Skeletal muscle tissue (tissue), 3 donors: ENCODE measurements at regions not wholly inside any gene's neighbourhood (a gene's known extent, or its start where the extent isn't known, plus 50 kb on each side); places are given as distances from the start of the nearest gene placed in this dataset.
"Not testable (repeated sequence)": the region's sequence is repeated elsewhere in the genome, so short reads cannot be mapped to it uniquely, and the experiment has no call there.

ENCODE experiments used
- H3K27ac ChIP-seq: one replicate; pipeline ENCODE4 v1.7.0; 2013; ENCODE audit warnings: mild to moderate bottlenecking, low read depth, low read length, inconsistent platforms
- H3K27me3 ChIP-seq, 3 donors: one replicate each; pipeline ENCODE4 v1.7.0; 2013; ENCODE audit warnings: low read length in 3 of 3; ENCODE audit not compliant: control insufficient read depth in 3 of 3, insufficient read depth in 3 of 3
- H3K36me3 ChIP-seq, 3 donors: one replicate each; pipeline ENCODE4 v1.7.0; 2013; ENCODE audit warnings: low read length in 3 of 3; ENCODE audit not compliant: control insufficient read depth in 3 of 3, insufficient read depth in 3 of 3
- H3K4me1 ChIP-seq, 3 donors: one replicate each; pipeline ENCODE4 v1.7.0; 2013; ENCODE audit warnings: low read length in 3 of 3, mild to moderate bottlenecking in 3 of 3; ENCODE audit not compliant: control insufficient read depth in 3 of 3, insufficient read depth in 3 of 3
- H3K4me3 ChIP-seq, 3 donors: one replicate each; pipeline ENCODE4 v1.7.0; 2013; ENCODE audit warnings: low read length in 3 of 3
- H3K9ac ChIP-seq, 3 donors: one replicate each; pipeline ENCODE4 v1.7.0; 2013; ENCODE audit warnings: low read length in 3 of 3, mild to moderate bottlenecking in 3 of 3, moderate library complexity in 2 of 3, low read depth in 1 of 3
- H3K9me3 ChIP-seq, 3 donors: one replicate each; pipeline ENCODE4 v1.7.0; 2013; ENCODE audit warnings: low read length in 3 of 3; ENCODE audit not compliant: control insufficient read depth in 3 of 3
- donor health status: Osteomylitis.

- Histone ChIP-seq H3K9me3 (no peaks in the 10 kb centered on the region), H3K36me3 (no peaks in the 10 kb centered on the region), H3K27me3 (no peaks in the 10 kb centered on the region), H3K9ac (no peak overlapping the region), H3K4me3 (no peak overlapping the region), H3K4me1 (no peaks in the 10 kb centered on the region), H3K27ac (no peak overlapping the region)
Measured at GRCh38 chr15:39255760-39256159, 325.1 kb upstream of the THBS1 start.

GRCh38 chr15:39260391-39260790 lies 320.5 kb upstream of the THBS1 start:
- H3K27me3 ChIP-seq, result no peaks in the 10 kb centered on the region
- H3K9me3 ChIP-seq, result no peaks in the 10 kb centered on the region
- H3K4me1 ChIP-seq, result no peaks in the 10 kb centered on the region
- no peak overlapping the region for H3K9ac ChIP-seq
- no peaks in the 10 kb centered on the region for H3K36me3 ChIP-seq
- H3K4me3 ChIP-seq, result no peak overlapping the region
- no peak overlapping the region for H3K27ac ChIP-seq

GRCh38 chr15:39260791-39261190 lies 320.1 kb upstream of the THBS1 start:
- no peaks in the 10 kb centered on the region for H3K9me3 ChIP-seq
- no peaks in the 10 kb centered on the region for H3K27me3 ChIP-seq
- no peaks in the 10 kb centered on the region for H3K4me1 ChIP-seq
- no peak overlapping the region for H3K4me3 ChIP-seq
- H3K36me3 ChIP-seq, result no peaks in the 10 kb centered on the region
- no peak overlapping the region for H3K27ac ChIP-seq
- H3K9ac ChIP-seq, result no peak overlapping the region

GRCh38 chr15:39261397-39262183 lies 319.3 kb upstream of the THBS1 start:
- H3K4me1 ChIP-seq, H3K9ac ChIP-seq, H3K27ac ChIP-seq, H3K36me3 ChIP-seq, H3K9me3 ChIP-seq, H3K27me3 ChIP-seq, H3K4me3 ChIP-seq: not testable (repeated sequence)

GRCh38 chr15:39262995-39263772 lies 317.7 kb upstream of the THBS1 start:
- H3K9ac ChIP-seq, H3K4me1 ChIP-seq, H3K27ac ChIP-seq, H3K27me3 ChIP-seq, H3K9me3 ChIP-seq, H3K36me3 ChIP-seq, H3K4me3 ChIP-seq: not testable (repeated sequence)

- H3K27ac ChIP-seq, result no peak overlapping the region
- no peaks in the 10 kb centered on the region for H3K36me3 ChIP-seq
- no peaks in the 10 kb centered on the region for H3K9me3 ChIP-seq
- no peak overlapping the region for H3K9ac ChIP-seq
- H3K4me1 ChIP-seq, result no peaks in the 10 kb centered on the region
- H3K27me3 ChIP-seq, result no peaks in the 10 kb centered on the region
- no peak overlapping the region for H3K4me3 ChIP-seq
Measured at GRCh38 chr15:39265261-39265660, 315.6 kb upstream of the THBS1 start.

GRCh38 chr15:39266890-39267289 lies 314.0 kb upstream of the THBS1 start:
- no peak overlapping the region for H3K27ac ChIP-seq
- H3K36me3 ChIP-seq, result no peaks in the 10 kb centered on the region
- H3K4me3 ChIP-seq, result no peak overlapping the region
- H3K9ac ChIP-seq, result no peak overlapping the region
- H3K27me3 ChIP-seq, result peaks cover 0 to 3% (median 0%) of the 10 kb centered on the region in 3 donors
- H3K4me1 ChIP-seq, result no peaks in the 10 kb centered on the region
- no peaks in the 10 kb centered on the region for H3K9me3 ChIP-seq

- Histone ChIP-seq H3K4me1 (no peaks in the 10 kb centered on the region), H3K27ac (no peak overlapping the region), H3K4me3 (no peak overlapping the region), H3K36me3 (no peaks in the 10 kb centered on the region), H3K9ac (no peak overlapping the region), H3K9me3 (no peaks in the 10 kb centered on the region), H3K27me3 (peaks cover 0 to 3% (median 0%) of the 10 kb centered on the region in 3 donors)
Measured at GRCh38 chr15:39267685-39268084, 313.2 kb upstream of the THBS1 start.

- no peak overlapping the region for H3K4me3 ChIP-seq
- no peaks in the 10 kb centered on the region for H3K9me3 ChIP-seq
- H3K36me3 ChIP-seq, result no peaks in the 10 kb centered on the region
- H3K9ac ChIP-seq, result no peak overlapping the region
- no peaks in the 10 kb centered on the region for H3K4me1 ChIP-seq
- H3K27me3 ChIP-seq, result peaks cover 0 to 3% (median 0%) of the 10 kb centered on the region in 3 donors
- H3K27ac ChIP-seq, result no peak overlapping the region
Measured at GRCh38 chr15:39269352-39269751, 311.5 kb upstream of the THBS1 start.

GRCh38 chr15:39269821-39270220 lies 311.1 kb upstream of the THBS1 start:
- H3K27me3 ChIP-seq, result peaks cover 0 to 3% (median 0%) of the 10 kb centered on the region in 3 donors
- no peaks in the 10 kb centered on the region for H3K36me3 ChIP-seq
- H3K27ac ChIP-seq, result no peak overlapping the region
- H3K9me3 ChIP-seq, result no peaks in the 10 kb centered on the region
- H3K4me1 ChIP-seq, result no peaks in the 10 kb centered on the region
- no peak overlapping the region for H3K9ac ChIP-seq
- no peak overlapping the region for H3K4me3 ChIP-seq
